PC-3 (cell line): ENCODE measurements at regions not wholly inside any gene's neighbourhood (a gene's known extent, or its start where the extent isn't known, plus 50 kb on each side); places are given as distances from the start of the nearest gene placed in this dataset.
A peak's percentile ranks its signal among the peaks of the same experiment; 100 is the strongest.

Experiments
- ATAC-seq: fragments of 200-7000 bp; cut with Tn5 transposase; 2 replicates; pipeline ENCODE4 v1.9.1; 2020; ENCODE audit warnings: mild to moderate bottlenecking, moderate library complexity
- BruUV-seq: library from RNA; stranded (reverse); fragments of 400-500 nt; replicated peaks from 2 replicates; lab custom pipeline; 2021; lab: Mats Ljungman, UMichigan
- CTCF ChIA-PET: fragments of 300-600 bp; sonication (Branson Sonifier 250); formaldehyde crosslinking; loops from one replicate; lab custom pipeline; 2022; ENCODE audit warnings: antibody characterized with exemption; lab: Charles Lee
- POLR2A ChIA-PET: fragments of 300-600 bp; sonication (Branson Sonifier 250); formaldehyde crosslinking; loops from one replicate; lab custom pipeline; 2022; ENCODE audit warnings: antibody characterized with exemption; ENCODE audit not compliant: unreplicated experiment; lab: Charles Lee
- DNase-seq: peaks from one replicate; pipeline ENCODE4 v3.0.0-alpha.2; 2015
- H2AFZ ChIP-seq: fragments of 300-600 bp; sonication (generic); 2 replicates; pipeline ENCODE4 v1.6.0; 2016; ENCODE audit warnings: antibody characterized with exemption, low read length
- H3F3A ChIP-seq: fragments of 300-600 bp; sonication (generic); one replicate; pipeline ENCODE4 v1.6.0; 2017; ENCODE audit warnings: antibody characterized with exemption, low read length, control low read depth, mild to moderate bottlenecking; ENCODE audit not compliant: unreplicated experiment
- H3K27ac ChIP-seq: fragments of 300-600 bp; sonication (generic); 2 replicates; pipeline ENCODE4 v1.5.1; 2016; ENCODE audit warnings: mild to moderate bottlenecking, low read length
- H3K27me3 ChIP-seq: fragments of 300-600 bp; sonication (generic); 2 replicates; pipeline ENCODE4 v1.6.1; 2016; ENCODE audit warnings: low read length, mixed read lengths
- H3K36me3 ChIP-seq: fragments of 300-600 bp; sonication (generic); 2 replicates; pipeline ENCODE4 v1.6.1; 2016; ENCODE audit warnings: low read depth, mixed run types, low read length, mixed read lengths
- H3K4me1 ChIP-seq: fragments of 300-600 bp; sonication (generic); 2 replicates; pipeline ENCODE4 v1.5.1; 2016; ENCODE audit warnings: low read length; ENCODE audit not compliant: insufficient read depth
- H3K4me2 ChIP-seq: fragments of 300-600 bp; sonication (generic); 2 replicates; pipeline ENCODE4 v1.6.0; 2016; ENCODE audit warnings: low read length
- H3K4me3 ChIP-seq: fragments of 300-600 bp; sonication (generic); 2 replicates; pipeline ENCODE4 v1.5.1; 2016; ENCODE audit warnings: mild to moderate bottlenecking, low read length, mixed read lengths
- H3K79me2 ChIP-seq: fragments of 300-600 bp; sonication (generic); 2 replicates; pipeline ENCODE4 v1.6.1; 2017; ENCODE audit warnings: low read length, mixed read lengths
- H3K9ac ChIP-seq: fragments of 300-600 bp; sonication (generic); 2 replicates; pipeline ENCODE4 v1.6.0; 2016; ENCODE audit warnings: mild to moderate bottlenecking, low read length
- H3K9me2 ChIP-seq: fragments of 300-600 bp; sonication (generic); replicated peaks from 2 replicates; pipeline ENCODE4 v1.6.1; 2016; ENCODE audit warnings: mixed run types, low read length, mixed read lengths
- H3K9me3 ChIP-seq: fragments of 300-600 bp; sonication (generic); 2 replicates; pipeline ENCODE4 v1.6.1; 2016; ENCODE audit warnings: low read length, mixed read lengths
- H4K20me1 ChIP-seq: fragments of 300-600 bp; sonication (generic); 2 replicates; pipeline ENCODE4 v1.6.1; 2016; ENCODE audit warnings: low read length, mixed read lengths
- EZH2 ChIP-seq: fragments of 300-600 bp; sonication (generic); IDR thresholded peaks from one replicate; pipeline ENCODE4 v1.6.1; 2017; ENCODE audit warnings: antibody characterized with exemption, mild to moderate bottlenecking, low read length; ENCODE audit not compliant: unreplicated experiment
- EZH2phosphoT487 ChIP-seq: fragments of 300-600 bp; sonication (generic); IDR thresholded peaks from 2 replicates; pipeline ENCODE4 v1.6.1; 2018; ENCODE audit warnings: mild to moderate bottlenecking, antibody characterized with exemption, low read length, borderline replicate concordance
- intact Hi-C: fragments of 100-400 bp; cut with micrococcal nuclease; formaldehyde crosslinking; loops from 2 replicates; pipeline ENCODE4 v1.9.0; 2023
- TF ChIP-seq, protein P1 (sequence below): fragments of 300-600 bp; sonication (generic); conservative IDR thresholded peaks from 2 replicates; pipeline ENCODE4 v1.5.1; 2017; ENCODE audit warnings: antibody characterized with exemption, low read depth, mild to moderate bottlenecking, low read length

DNA sequence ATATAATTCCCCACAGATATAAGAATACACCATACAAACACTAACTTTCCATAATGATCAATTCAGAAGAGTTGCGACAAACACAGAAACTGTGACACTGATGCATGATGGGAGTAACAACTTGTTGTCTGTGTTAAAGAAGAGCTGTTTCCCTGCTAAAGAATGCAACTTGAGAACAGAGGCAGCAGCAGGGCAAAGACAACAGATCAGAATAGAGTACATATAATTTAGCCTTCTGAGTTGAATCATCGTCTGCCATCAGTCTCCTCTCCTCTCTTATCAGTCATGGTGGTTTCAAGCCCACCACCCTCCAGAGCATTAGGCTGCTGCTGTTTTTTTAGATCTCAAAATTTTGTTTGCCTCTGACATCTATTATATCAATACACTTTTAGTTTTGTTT lies 280.4 kb downstream of the UBE3D start:
- Histone ChIP-seq H4K20me1 (no peaks in the 10 kb centered on the region), H3K4me1 (no peaks in the 10 kb centered on the region; the same call in 1 of the 2 replicates), H3K9ac (no peak overlapping the region), H3K27me3 (no peaks in the 10 kb centered on the region), H3F3A (no peaks in the 10 kb centered on the region), H3K4me3 (no peak overlapping the region), H3K4me2 (no peak overlapping the region), H3K9me2 (no peaks in the 10 kb centered on the region), H2AFZ (no peak overlapping the region), H3K27ac (no peak overlapping the region), H3K79me2 (no peaks in the 10 kb centered on the region), H3K36me3 (no peaks in the 10 kb centered on the region), H3K9me3 (no peaks in the 10 kb centered on the region)
- DNase-seq (no peak), ATAC-seq (no peak)
- ChIA-PET POLR2A (no interaction called here), CTCF (no interaction called here)
- TF ChIP-seq EZH2 (no peak), EZH2phosphoT487 (no peak)
- TF ChIP-seq, protein P1, sequence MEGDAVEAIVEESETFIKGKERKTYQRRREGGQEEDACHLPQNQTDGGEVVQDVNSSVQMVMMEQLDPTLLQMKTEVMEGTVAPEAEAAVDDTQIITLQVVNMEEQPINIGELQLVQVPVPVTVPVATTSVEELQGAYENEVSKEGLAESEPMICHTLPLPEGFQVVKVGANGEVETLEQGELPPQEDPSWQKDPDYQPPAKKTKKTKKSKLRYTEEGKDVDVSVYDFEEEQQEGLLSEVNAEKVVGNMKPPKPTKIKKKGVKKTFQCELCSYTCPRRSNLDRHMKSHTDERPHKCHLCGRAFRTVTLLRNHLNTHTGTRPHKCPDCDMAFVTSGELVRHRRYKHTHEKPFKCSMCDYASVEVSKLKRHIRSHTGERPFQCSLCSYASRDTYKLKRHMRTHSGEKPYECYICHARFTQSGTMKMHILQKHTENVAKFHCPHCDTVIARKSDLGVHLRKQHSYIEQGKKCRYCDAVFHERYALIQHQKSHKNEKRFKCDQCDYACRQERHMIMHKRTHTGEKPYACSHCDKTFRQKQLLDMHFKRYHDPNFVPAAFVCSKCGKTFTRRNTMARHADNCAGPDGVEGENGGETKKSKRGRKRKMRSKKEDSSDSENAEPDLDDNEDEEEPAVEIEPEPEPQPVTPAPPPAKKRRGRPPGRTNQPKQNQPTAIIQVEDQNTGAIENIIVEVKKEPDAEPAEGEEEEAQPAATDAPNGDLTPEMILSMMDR = no peak
- intact Hi-C loops = no loop called here
- no TSS peak for BruUV-seq

DNA sequence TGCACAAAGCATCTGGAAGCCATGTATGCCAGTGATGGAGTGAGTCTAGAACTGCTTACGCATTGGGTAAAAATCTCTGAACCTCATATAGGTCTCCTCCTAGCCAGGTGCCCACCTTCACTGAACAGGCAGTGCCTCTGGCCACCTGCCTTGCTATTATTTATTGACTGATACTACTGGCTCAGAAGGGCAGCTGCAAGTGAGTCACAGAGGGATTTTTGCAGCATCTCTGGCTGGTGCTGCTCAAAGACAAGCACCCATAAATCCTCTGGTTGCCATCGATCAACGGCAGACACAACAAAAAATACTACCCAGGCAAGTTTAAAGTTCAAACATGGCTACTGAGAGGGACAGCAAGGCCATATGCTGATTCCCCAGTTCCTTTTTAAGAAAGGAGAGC lies 279.4 kb downstream of the UBE3D start:
- H3K9me2 ChIP-seq = no peaks in the 10 kb centered on the region
- no peaks in the 10 kb centered on the region for H3K9me3 ChIP-seq
- H3K4me2 ChIP-seq = no peak overlapping the region
- H4K20me1 ChIP-seq = no peaks in the 10 kb centered on the region
- H3K9ac ChIP-seq = no peak overlapping the region
- H3K27me3 ChIP-seq = no peaks in the 10 kb centered on the region
- intact Hi-C loops = no loop called here
- DNase-seq (no peak), ATAC-seq (no peak)
- no TSS peak for BruUV-seq
- ChIA-PET CTCF (no interaction called here), POLR2A (no interaction called here)
- H3F3A ChIP-seq = no peaks in the 10 kb centered on the region
- no peaks in the 10 kb centered on the region; the same call in 1 of the 2 replicates for H3K4me1 ChIP-seq
- no peaks in the 10 kb centered on the region for H3K79me2 ChIP-seq
- H3K27ac ChIP-seq = no peak overlapping the region
- no peak overlapping the region for H3K4me3 ChIP-seq
- no peaks in the 10 kb centered on the region for H3K36me3 ChIP-seq
- H2AFZ ChIP-seq = no peak overlapping the region
- TF ChIP-seq EZH2phosphoT487 (no peak), EZH2 (no peak)
- TF ChIP-seq, protein P1 = no peak

DNA sequence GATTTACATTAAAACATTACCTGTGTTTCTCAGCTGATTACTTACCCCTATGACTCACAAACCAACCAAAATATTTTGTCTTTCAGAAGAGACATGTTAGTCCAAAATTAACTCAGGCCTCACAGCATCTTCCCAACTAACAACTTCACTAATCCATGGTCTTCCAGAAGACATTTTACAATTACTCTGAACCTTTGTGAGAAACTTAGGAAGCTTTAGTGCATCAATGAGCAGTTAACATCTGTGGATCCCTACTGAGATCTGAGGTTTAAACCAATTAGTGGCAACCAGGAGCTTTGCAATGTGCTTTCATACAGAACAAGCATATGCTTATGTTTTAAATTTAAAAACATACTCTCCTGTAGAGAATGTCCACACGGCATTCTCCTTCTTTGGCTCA lies 269.7 kb downstream of the UBE3D start:
- BruUV-seq = no TSS peak
- CTCF ChIA-PET = no interaction called here

More for the DNA sequence above, 269.7 kb downstream of the UBE3D start:
- no peak overlapping the region for H3K27ac ChIP-seq
- no peaks in the 10 kb centered on the region for H3K36me3 ChIP-seq
- H3K79me2 ChIP-seq = no peaks in the 10 kb centered on the region
- H3K4me2 ChIP-seq = no peak overlapping the region
- no peaks in the 10 kb centered on the region for H3K27me3 ChIP-seq
- H3K4me3 ChIP-seq = no peak overlapping the region
- H3K9ac ChIP-seq = no peak overlapping the region
- TF ChIP-seq, protein P1 = no peak
- TF ChIP-seq EZH2 = no peak
- no peak for TF ChIP-seq EZH2phosphoT487
- H4K20me1 ChIP-seq = no peaks in the 10 kb centered on the region
- ATAC-seq (peak; percentile 22; the same call in 1 of the 2 replicates), DNase-seq (no peak)
- intact Hi-C loops = no loop called here
- H3K4me1 ChIP-seq = peaks cover 7% of the 10 kb centered on the region; the same call in 1 of the 2 replicates
- POLR2A ChIA-PET = no interaction called here
- no peaks in the 10 kb centered on the region for H3K9me3 ChIP-seq
- H3F3A ChIP-seq = no peaks in the 10 kb centered on the region
- H3K9me2 ChIP-seq = no peaks in the 10 kb centered on the region
- no peak overlapping the region for H2AFZ ChIP-seq
